ENCODE measurements at regions not wholly inside any gene's neighbourhood (a gene's known extent, or its start where the extent isn't known, plus 50 kb on each side); places are given as distances from the start of the nearest gene placed in this dataset.

- Histone ChIP-seq H3K36me3 (ENCODE audit: control insufficient read depth, insufficient read depth, low read length) (no peaks in the 10 kb centered on the region), H3K4me3 (ENCODE audit: low read depth, low read length) (no peak overlapping the region), H3K27me3 (ENCODE audit: control insufficient read depth, insufficient read depth, low read length) (no peaks in the 10 kb centered on the region)
- FAIRE-seq (no peak), DNase-seq (ENCODE audit: low read depth) (no peak)
- TF ChIP-seq, protein P1, sequence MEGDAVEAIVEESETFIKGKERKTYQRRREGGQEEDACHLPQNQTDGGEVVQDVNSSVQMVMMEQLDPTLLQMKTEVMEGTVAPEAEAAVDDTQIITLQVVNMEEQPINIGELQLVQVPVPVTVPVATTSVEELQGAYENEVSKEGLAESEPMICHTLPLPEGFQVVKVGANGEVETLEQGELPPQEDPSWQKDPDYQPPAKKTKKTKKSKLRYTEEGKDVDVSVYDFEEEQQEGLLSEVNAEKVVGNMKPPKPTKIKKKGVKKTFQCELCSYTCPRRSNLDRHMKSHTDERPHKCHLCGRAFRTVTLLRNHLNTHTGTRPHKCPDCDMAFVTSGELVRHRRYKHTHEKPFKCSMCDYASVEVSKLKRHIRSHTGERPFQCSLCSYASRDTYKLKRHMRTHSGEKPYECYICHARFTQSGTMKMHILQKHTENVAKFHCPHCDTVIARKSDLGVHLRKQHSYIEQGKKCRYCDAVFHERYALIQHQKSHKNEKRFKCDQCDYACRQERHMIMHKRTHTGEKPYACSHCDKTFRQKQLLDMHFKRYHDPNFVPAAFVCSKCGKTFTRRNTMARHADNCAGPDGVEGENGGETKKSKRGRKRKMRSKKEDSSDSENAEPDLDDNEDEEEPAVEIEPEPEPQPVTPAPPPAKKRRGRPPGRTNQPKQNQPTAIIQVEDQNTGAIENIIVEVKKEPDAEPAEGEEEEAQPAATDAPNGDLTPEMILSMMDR (IDR thresholded peaks at IDR 0.05; ENCODE audit: insufficient read depth, low read length, severe bottlenecking), result no peak
Measured at GRCh38 chr13:77979721-77980385, 61.2 kb upstream of the EDNRB start.

DNA sequence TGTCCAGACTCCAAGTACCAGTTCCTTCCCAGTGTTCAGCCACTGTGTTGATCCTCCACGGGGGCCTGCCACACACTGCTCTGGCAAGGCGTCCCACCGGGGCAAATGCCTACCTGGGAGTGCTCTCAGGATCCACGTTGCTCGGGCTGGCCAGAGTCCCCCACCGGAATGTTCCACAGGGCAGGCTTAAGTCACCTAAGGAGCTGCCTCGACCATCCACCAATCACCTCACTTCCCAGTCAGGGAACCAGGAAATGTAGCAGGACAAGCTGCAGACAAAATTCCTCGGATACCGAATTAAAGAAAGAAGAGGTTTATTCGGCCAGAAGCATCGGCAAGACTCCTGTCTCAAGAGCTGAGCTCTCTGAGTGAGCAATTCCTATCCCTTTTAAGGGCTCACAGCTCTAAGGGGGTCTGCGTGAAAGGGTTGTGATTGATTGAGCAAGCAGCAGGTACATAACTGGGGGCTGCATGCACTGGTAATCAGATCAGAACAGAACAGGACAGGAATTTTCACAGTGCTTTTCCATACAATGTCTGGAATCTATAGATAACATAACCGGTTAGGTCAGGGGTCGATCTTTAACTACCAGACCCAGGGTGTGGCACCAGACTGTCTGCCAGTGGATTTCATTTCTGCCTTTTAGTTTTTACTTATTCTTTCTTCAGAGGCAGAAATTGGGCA lies 56.9 kb upstream of the EDNRB start:
- no peaks in the 10 kb centered on the region for H3K27me3 ChIP-seq (ENCODE audit: control insufficient read depth, insufficient read depth, low read length)
- TF ChIP-seq, protein P1 (IDR thresholded peaks at IDR 0.05; ENCODE audit: insufficient read depth, low read length, severe bottlenecking), result no peak
- FAIRE-seq, result no peak
- no peak for DNase-seq (ENCODE audit: low read depth)
- H3K4me3 ChIP-seq (ENCODE audit: low read depth, low read length), result no peak overlapping the region
- no peaks in the 10 kb centered on the region for H3K36me3 ChIP-seq (ENCODE audit: control insufficient read depth, insufficient read depth, low read length)

GRCh38 chr13:77969299-77969698 lies 50.7 kb upstream of the EDNRB start:
- no peaks in the 10 kb centered on the region for H3K27me3 ChIP-seq (ENCODE audit: control insufficient read depth, insufficient read depth, low read length)
- H3K36me3 ChIP-seq (ENCODE audit: control insufficient read depth, insufficient read depth, low read length), result no peaks in the 10 kb centered on the region
- no peak overlapping the region for H3K4me3 ChIP-seq (ENCODE audit: low read depth, low read length)
- TF ChIP-seq, protein P1 (IDR thresholded peaks at IDR 0.05; ENCODE audit: insufficient read depth, low read length, severe bottlenecking), result no peak
- DNase-seq (ENCODE audit: low read depth), result no peak
- no peak for FAIRE-seq

Measured in bronchial epithelial cell (primary cell).